Thyroid gland (tissue), 4 donors: ENCODE measurements at regions not wholly inside any gene's neighbourhood (a gene's known extent, or its start where the extent isn't known, plus 50 kb on each side); places are given as distances from the start of the nearest gene placed in this dataset.
"Not testable (repeated sequence)": the region's sequence is repeated elsewhere in the genome, so short reads cannot be mapped to it uniquely, and the experiment has no call there.

Experiments
- CTCF ChIP-seq, 6 experiments: fragments of 200-600 bp in 3 of 6; fragments of 450-650 bp in 3 of 6; sonication (generic) in 3 of 6; IDR thresholded peaks; one replicate each; pipeline ENCODE4 v1.5.1; 2016 to 2019; ENCODE audit warnings: antibody characterized with exemption in 6 of 6, mild to moderate bottlenecking in 2 of 6, inconsistent platforms in 1 of 6, moderate library complexity in 1 of 6
- POLR2A ChIP-seq, 2 donors: fragments of 450-650 bp; IDR thresholded peaks; one replicate each; pipeline ENCODE4 v1.6.1; 2017; ENCODE audit warnings: antibody characterized with exemption in 2 of 2, mild to moderate bottlenecking in 2 of 2, moderate library complexity in 1 of 2

- TF ChIP-seq CTCF, POLR2A (IDR thresholded peaks at IDR 0.05): not testable (repeated sequence)
Measured at GRCh38 chr21:10325546-10325945, 195.8 kb upstream of the TPTE start.
